T-helper 22 cell (primary cell): ENCODE measurements at regions not wholly inside any gene's neighbourhood (a gene's known extent, or its start where the extent isn't known, plus 50 kb on each side); places are given as distances from the start of the nearest gene placed in this dataset.
"Not testable (repeated sequence)": the region's sequence is repeated elsewhere in the genome, so short reads cannot be mapped to it uniquely, and the experiment has no call there.

ENCODE experiments used
- DNase-seq: peaks from one replicate; pipeline ENCODE4 v3.0.0-alpha.2; 2020; ENCODE audit warnings: low read depth

DNA sequence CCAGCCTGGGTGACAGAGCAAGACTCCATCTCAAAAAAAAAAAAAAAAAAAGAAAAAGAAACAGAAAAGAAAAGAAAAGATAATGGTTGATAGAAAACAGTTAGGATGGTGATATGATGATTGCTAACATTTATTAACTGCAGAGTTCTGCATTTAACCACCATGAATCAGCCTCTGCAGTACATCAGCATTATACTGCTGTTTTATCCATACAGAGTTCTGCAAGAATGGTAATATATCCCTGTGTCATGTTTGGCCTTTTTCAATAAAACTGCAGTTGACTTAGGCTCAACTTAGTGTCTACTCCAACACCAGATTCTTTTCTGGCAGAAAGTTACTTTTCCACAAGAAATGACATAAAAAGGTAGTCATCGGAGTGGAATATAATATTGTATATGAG is 62.6 kb downstream of the DUSP6 start:
- no peak for DNase-seq

DNA sequence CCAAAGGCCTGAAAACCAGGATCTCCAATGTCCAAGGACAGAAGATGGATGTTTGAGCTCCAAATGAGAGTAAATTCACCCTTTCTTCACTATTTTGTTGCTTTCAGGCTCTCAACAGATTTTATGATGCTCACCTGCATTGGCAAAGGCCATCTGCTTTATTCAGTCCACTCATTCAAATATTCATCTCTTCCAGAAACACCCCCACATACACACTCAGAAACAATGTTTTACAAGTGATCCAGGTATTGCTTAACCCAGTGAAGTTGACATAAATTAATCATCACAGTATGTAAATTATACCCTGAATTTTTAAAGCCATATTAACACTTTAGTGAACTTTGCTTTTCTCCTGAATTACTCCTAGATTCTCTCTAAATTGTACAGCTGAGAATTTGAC is 63.3 kb downstream of the DUSP6 start:
- DNase-seq = no peak

DNA sequence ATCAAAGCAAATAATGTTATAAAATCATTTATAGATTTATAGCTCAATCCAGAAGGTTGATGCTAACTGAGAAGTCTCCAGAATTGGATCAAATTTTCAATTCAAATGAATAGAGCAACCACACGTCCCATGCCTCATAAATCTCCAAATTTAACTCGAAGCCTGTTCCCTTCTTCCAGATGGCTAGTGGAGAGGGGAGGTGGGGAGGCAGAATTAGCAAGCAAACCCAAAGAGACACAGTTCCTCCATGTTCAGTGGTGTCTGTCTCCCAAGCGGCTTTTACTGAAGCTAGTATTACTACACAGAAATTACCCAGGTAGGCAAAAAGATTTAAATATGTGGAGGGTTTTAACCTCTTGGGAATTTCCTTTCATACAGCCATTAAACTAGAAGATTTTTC is 65.8 kb downstream of the DUSP6 start:
- no peak for DNase-seq

DNA sequence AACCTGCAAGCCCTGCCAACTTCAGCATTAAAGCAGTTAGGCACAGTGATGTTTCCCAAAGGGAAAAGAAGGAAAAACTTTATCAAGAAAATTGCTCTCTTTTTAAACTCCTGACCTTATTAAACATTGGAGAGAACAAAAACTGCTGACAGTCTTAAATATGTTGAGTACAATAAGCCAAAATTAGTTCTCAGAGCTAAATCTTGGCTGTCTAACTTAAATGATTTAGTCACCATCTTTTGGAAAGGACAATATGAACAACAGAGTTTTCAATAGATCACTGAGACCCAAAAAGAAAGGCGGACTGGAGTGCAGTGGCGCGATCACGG is 70.8 kb downstream of the DUSP6 start:
- no peak for DNase-seq

DNA sequence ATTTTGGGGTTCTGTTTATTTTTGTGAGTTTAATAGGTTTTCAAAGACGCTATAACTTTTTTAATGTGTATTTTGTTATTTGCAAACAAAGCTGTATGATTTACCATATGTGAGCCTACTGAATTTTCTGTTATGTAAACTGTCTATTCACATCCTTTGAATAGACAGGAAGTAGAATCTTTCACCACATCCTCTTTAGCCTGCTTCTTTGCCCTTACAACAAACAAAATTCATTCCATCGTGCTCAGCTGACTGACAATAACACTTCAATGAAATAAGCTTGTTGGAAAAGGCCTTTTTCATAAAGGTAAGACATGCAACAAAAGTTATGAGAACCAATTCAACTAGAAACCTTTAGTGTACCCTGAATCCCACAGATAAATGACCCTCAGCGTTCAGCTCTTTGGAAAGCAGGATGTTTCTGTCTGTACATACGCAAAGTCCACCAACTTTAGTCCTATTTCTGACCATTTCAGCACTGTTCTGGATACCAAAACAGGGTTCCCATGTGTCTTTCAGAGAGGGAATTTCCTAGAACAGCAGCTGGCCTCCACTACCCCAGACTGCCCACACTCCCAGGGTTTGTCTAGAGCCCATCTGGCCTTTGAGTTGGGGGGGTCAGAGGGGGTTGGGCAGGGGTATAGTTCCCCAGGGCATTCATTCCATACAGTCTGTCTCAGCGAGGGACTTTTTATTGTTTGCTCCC is 71.3 kb downstream of the DUSP6 start:
- no peak for DNase-seq

DNA sequence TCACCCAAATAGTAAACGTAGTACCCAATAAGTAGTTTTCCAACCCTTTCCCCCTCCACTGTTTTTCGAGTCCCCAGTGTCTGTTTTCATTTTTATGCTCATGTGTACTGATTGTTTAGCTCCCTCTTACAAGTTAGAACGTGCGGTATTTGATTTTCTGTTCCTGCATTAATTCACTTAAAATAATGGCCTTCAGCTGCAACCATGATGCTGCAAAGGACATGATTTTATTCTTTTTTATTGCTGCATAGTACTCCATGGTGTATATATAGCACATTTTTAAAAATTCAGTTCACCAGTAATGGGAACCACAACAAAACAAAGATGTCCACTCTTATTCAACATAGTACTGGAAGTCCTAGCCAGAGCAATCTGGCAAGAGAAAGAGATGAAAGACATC is 72.8 kb downstream of the DUSP6 start:
- no peak for DNase-seq

DNA sequence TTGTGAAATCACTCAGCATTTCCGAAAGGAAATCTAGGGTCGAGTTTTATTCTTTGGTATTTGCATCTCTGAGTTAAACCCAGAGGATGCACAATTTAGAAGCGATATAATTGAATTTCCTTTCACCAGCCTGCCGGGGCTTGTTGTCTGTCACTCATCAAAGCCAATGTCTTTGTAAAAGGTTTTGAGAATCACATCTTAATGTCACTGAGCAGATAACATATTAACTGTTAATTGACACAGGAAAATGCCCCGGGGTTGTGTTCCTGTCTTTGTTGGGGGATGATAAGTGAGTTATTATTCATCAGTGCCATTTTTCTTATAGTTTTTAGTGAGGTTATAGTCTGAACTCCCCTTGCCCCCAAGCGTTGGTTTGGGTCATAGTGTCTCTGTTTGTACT is 73.4 kb downstream of the DUSP6 start:
- no peak for DNase-seq

DNA sequence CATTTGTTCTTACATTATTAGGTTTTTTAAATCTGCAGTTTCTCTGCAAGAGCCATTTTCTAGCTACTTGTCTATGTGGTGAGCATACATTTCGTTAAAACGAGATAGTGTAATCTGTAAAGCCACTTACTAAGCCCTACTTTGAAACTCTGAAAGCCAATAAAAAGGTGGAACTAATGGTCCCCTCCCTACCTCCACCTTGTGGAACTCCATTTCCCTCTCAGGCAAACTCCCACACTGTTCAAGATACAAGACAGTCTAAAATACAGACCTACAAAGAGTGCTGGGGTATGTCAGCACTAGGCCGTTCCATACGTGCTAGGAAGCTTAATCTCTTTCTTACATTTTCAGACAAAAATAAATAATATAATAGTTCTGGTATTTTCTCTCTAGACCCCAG is 74.1 kb downstream of the DUSP6 start:
- DNase-seq = no peak

DNA sequence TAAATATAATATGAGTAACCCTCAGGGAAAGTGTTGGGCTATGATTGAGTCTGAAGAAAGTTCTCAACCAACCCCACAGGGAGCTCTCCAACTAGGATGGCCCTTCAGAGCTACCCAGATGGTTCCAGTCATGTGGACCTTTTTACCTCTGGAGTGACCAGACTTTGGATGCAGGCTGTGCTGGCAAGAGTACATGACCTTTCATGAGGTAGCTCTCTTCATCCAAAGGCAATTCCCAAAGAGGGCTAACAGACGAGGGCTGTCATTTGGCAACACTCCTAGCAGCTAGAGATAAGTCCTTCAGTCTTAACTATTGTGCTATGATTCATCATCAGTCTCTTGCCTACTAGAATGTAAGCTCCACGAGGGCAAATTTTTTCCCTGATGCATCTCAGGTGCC is 75.4 kb downstream of the DUSP6 start:
- DNase-seq = no peak

DNA sequence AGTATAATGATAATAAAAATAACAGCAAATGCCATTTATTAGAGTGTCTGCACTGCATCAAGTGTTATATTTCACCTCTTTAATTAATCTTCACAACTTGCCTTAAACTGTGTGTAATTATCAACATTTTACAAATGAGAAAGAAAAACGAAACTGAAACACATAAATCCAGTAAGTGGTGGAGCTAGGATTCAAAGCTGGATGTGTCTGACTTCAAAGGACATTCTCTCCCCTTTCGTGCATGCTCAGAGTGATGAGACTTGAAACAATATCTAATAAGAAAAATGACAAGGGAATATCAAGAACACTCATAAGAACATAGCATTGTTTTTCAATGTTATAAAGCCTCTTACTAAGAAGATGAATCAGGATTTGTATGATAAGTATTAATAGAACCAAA is 78.8 kb downstream of the DUSP6 start:
- DNase-seq = no peak

DNA sequence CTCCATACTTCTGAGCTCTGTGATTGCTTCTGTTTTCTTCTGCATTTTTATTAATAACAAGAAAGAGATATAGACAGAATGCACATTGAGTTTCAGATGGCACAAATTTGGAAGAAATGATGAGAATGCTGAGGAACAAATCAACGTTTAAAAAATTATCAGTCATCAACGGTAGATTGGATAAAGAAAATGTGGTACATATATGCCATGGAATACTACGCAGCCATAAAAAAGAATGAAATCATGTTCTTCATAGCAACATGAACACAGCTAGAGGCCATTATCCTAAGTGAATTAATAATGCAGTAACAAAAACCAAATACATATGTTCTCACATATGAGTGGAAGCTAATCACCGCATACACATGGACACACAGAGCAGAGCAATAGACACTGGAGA is 81.8 kb downstream of the DUSP6 start:
- no peak for DNase-seq

DNA sequence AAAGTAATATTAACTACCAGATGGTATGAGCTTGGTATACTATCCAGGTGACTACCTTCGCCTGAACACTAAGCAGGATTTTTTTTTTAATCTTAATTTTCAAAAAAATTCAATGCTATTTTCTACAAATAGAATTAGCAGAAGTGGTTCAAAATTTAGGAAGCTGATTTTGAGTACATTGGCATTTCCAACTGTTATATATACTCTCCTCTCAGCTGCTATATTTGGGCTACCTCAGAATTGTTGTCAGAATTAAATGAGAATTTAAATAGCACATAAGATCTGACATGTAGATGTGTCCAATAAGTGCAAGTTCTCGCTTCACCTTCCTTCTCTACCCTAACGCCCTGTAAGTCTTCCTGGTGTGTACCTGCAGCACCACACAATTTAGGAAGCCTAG is 83.1 kb downstream of the DUSP6 start:
- DNase-seq = no peak

DNA sequence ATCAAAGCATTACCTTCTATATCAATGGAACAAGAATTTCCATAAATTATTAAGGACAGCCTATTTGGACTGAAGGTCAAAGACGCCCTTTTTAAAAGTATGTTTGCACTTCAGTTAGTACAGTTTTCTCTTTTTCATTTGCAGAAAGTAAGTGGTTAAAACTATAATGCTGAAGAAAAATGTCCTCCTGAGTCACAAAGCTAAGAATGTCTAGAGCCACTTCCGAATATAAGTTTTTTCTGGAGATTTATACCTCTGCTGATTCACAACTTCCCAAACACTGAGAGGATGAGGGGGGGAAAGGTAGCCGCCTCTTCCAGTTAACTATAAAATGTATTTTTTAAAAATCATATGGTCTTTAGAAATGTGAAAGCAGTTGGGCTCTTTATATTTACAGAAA is 84.9 kb downstream of the DUSP6 start:
- no peak for DNase-seq

DNA sequence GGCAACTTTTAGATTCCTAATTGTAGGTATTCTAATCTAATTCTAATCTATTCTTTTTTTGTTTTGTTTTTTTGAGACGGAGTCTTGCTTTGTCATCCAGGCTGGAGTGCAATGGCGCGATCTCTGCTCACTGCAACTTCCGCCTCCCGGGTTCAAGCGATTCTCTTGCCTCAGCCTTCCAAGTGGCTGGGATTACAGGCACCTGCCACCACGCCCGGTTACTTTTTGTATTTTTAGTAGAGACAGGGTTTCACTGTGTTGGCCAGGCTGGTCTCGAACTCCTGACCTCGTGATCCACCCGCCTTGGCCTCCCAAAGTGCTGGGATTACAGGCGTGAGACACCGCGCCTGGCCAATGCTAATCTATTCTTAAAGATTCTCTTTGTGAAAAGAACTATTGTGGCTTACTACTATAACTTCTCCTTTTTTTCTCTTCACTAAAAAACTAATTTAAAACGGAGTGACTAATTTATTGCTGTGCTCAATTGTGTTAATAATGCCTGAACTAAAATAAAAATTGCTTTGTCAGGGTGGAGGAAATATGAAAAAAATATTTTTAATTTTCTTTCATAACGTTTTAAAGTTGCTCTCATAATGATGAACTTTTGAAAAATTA is 85.6 kb downstream of the DUSP6 start:
- not testable (repeated sequence) for DNase-seq

DNA sequence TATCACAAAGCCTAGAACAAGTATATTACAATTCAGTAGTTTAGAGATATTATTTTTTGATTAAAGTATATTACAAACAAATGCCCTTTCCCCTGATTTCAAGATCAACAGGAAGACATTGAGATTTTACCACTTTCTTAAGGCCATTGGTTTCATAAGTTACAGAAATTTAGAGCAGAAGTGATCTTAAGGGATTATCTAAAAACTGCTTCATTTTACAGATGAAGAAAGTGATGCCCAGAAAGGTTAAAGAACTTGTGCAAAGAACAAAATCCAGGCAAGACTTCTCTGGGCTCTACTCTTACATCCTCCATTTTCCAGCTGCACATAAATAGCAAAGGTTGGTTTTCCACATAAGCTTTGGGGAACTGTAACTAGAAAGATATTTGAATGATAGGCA is 87.5 kb downstream of the DUSP6 start:
- DNase-seq = no peak

DNA sequence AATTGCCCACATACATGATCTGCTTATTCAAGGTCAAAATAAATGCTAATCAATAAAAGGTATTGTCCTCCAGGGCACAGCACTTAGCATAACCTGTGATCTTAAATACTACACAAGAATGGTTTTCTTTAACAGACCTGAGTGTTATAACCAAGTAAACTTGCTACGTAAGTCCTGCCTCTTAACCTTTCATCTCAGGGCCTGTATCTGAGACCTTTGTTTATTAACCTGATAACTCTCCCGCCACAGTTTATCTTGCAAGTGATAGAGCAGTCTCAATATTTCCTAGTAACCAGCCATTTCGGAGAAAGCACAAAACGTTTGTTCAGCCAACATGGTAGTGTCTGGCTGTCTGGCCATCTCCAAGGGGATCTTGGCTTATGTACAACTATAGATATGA is 88.4 kb downstream of the DUSP6 start:
- no peak for DNase-seq

DNA sequence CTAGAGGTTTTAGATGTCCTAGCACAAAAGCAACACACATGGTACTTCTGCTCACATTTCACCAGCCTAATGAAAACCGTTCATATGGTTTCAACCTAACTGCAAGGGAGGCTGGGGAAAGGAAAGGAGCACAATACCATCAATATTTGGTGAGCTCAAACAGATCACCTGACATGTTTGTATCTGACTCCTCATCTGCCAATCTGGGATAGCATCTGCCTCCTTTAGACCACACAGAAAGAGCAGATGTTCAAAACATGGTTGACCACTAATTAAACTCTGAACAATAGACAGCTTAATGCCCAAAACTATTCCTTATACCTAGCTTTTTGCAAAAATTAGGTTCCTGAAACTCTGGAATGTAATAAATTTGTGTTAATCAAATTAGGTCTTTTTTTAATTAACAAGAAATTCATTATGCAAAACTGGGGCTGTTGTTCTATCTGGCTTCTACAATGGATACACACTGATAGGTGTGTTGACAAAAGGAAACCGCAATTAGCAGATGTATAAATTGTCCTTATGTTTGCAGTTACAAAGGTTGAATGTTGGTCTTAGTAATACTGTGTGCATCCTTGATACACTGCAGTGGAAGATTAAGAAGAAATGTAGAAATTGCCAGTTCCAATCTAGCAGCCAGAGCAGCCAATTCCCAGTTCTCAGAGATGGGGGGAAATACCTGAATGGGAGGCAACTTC is 89.3 kb downstream of the DUSP6 start:
- DNase-seq = no peak

DNA sequence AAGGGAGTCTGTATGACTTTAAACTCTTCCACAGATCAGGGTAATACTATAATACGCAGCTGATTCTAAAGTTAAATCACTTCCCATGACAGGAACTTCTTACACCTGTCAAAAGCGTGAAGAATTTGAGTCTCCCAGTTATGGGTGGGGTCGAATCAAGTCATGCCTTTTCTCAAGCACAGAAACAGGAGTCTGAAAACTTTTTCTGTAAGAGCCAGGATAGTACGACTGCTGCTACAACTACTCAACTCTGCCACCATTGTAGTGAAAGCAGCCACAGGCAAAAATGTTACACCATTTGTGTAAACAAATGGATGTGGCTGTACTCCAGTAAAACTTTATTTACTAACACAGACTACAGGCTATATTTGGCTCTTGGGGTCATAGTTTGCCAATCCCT is 90.3 kb downstream of the DUSP6 start:
- DNase-seq = no peak

DNA sequence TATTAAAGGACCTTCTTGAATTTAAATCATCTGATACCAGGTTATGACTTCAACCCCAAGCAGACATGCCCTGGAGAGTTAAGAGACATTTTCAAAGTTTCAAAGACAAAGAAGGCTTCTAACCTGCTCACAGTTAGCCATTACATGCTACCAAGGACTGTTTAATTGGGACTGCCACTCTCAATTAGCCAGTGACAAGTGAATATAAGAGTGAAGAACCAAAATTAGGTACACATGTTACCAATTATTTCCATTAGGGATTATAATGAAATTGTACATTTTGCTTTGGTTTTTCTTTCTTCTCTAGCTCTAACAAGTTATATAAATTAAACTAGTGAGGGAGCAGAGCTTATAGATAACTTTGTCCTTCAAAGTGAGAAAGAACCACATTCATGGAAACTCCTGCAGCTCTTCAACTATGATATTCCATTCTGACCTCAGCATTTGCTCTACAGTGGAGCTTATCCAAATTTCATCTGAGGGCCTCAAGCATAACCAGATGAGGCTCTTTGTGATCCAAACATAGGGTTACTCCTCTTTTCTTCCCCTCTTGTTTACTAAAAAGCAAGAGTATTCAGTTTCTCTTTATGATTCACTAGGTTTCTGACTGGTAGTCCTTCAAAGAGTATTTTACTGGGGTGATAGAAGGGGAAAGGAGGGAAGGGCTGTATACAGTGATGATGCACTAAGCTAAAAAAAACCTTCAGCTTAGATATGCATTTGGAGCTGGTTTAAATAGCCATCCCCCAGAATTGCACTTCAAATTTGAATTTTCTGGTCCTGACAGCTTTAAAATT is 91.3 kb downstream of the DUSP6 start:
- no peak for DNase-seq

DNA sequence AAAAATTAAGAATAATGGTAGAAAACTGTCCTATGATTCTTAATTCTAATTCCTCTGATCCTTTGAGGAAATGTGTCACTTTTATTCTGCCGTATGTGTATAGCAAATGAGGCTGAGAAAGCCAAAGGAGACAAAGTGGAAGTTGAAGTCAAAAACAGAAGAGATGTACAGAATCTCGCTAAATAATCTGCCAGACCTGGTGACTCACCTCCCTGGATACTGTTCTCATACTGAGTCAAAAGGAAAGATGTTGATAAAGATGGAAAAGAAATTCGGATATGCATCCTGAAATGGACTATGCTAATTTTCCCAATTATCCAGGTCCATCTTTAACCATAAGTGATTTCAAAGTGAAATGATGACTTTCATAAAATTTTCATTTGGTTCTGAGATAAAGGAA is 92.5 kb downstream of the DUSP6 start:
- DNase-seq = no peak

DNA sequence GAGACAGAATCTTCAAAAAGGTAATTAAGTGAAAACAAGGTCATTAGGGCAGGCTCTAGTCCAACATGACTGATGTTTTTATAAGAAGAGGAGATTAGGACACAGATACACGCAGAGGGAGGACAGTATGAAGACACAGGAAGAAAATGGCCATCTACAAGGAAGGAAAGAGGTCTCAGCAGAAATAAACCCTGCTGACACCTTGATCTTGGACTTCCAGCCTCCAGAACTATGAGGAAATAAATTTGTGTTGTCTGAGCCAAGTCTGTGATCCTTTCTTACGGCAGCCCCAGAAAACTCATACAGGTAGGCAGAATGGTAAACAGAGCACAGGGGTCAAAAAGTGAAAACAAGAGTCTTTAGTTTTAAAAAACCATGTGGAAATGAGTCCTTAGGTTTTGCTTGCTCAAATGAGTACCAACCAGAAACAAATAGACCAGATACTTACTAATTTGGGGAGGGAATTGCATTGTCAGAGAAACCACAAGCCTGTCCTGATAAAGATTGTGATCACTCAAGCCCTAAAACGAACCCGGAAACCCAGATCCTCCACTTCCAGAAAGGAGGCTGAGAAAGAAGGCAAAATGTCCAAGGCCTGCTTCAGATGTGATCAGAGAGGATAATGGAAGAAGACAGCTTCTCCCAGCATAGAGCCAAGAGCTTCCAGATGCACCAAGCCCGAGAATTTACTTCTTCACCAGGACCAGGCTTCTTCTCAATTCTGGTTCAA is 93.9 kb downstream of the DUSP6 start:
- no peak for DNase-seq

DNA sequence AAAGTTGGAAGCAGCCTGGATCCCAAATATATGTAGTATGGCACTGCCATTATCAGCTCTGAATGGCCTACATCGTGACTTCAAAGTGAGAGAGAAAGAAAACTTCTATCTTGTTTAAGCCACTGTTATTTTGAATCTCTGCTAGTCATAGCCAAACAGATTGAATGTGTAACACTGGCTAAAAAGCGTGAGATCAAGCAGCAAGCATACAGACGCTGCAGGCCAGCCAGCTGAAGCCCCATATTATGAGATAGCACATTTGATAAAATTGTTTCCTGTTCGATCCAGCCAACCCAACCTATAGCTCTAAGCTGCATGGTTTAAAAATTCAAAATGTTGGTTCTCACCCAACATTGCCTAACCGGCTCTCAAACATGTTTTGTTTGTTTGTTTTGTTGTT is 95.0 kb downstream of the DUSP6 start:
- DNase-seq = no peak
